ENCODE measurements at regions not wholly inside any gene's neighbourhood (a gene's known extent, or its start where the extent isn't known, plus 50 kb on each side); places are given as distances from the start of the nearest gene placed in this dataset.

DNA sequence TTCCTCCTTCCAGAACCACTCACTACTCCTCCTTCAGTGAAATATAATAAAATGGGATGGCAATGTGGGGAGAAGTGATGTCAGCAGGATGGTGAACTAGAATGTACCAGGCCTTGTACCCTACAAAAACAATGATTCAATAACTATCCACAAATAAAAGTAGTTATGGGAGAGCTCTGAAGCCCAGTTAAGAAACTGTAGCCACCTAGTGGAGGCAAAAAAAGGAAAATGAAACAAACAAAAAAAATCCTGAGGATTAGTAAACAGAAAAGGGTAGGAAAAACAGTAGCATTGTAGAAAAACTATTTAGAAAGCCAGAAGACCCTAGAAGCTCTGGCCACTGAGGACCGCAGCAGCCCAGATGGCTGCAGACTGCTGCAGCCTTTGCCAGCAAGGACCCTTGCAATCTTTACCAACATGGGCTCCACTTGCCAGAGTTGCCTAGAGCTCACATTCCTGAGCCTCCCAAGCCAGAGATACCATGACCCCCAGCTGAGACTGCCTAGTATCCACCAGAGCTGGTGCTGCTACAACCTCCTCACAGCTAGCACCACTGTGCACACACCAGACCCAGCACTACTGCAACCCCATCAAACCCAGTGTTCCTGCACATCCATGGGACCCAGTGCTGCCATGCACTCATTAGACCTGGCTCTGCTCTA is 259.7 kb upstream of the MSX2 start:
- TF ChIP-seq EP300 (IDR thresholded peaks at IDR 0.05) (no peak), POLR2A (IDR thresholded peaks at IDR 0.05) (no peak)

Data from suprapubic skin (tissue), 2 donors.